Fibroblast of skin of right biceps (primary cell): ENCODE measurements at regions not wholly inside any gene's neighbourhood (a gene's known extent, or its start where the extent isn't known, plus 50 kb on each side); places are given as distances from the start of the nearest gene placed in this dataset.

Experiments used
- DNase-seq: peaks from one replicate; pipeline ENCODE4 v3.0.0-alpha.2; 2013

DNA sequence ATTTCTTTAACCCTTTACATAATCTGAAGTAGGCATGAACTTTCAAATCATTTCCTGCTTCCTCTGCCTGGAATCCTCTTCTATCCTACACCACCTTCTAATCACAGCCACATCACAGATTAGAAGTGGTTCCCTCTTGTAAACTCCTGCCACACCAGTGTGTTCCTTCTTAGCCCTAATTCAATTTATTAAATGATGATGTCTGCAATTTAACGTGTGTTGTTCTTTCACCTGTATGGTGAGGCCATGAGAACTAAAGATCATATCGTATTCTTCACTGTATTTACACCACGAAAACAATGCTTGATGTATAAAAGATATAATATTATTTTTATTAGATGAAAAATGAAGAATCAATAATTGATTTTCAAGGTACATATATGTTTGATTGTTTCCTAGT, 494.3 kb downstream of the EPHA4 start:
- DNase-seq: no peak

DNA sequence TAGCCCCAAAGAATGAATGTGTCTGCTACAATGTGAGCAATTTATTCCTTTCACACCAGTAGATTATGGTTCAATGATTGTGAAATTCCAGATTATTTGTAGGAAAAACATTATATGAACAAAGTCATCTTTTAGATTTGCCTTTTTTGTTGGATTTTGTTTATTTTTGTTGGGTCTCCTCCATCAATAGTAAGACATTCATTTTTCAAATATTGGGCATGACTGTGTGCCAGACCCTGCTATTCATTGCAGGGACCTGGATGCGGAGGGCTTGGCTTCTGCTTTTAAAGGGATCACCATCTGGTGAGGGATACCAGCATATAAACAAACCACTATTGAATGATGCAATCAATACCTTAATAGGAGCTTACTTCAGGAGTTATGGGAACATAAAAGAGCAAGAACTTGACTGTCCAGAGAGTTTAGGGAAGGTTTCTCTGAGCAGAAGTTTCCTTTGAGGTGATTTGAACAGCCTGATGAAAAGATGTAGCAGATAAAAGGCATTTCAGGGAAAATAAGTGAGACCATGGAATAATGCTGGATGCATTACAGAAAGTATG, 486.7 kb downstream of the EPHA4 start:
- peak; percentile 34 for DNase-seq

DNA sequence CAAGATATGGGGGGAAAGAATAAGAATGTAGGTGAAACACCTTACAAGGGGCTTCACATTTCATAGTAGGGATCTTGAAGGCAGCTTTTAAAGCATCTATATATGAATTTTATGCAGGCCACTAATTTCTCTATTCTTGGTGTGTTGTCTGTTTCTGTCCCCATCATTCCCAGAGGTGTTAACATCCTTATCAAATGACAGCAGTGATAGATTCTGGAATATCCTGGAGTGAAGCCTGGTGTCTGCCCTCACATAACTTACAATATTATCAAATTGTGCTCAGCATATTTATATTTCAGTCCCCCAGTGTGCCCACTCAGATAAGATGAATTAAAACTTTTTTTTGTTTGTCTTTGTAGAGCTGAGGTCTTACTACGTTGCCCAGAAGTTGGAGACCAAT, 486.2 kb downstream of the EPHA4 start:
- DNase-seq: no peak

DNA sequence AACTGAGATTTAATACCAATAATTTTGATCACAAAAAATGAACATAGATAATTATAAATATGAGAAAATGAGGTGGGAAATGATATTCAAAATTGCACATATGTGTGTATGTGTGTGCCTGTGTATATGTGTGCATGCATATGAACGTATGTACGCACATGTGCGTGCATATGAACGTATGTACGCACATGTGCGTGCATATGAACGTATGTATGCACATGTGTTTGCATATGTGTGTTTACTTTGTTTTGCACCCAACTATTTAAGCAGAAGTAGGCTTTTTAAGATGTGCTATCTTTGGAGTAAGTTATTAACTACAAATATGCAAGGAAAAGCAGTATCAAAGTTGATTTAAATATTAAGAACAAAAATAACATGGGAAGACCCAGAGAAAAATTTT, 484.3 kb downstream of the EPHA4 start:
- DNase-seq: no peak

DNA sequence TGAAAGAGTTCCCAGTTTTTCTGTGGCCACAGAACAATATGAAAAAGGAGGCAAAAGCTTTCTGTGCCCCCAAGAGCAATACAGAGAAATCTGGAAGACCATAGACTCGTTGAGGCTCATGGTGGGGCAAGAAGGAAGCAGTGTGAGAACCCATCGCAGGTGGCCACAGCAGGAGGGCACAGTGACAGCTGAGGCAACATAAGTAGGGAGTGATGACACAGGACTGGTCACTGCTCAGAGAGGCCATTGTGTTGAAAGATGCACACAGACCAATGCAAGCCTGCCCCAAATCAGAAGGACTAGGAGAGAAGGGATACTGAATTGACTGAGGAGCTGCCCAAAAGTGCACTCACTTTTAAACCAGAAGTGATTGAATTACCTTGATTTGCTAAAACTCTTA, 483.6 kb downstream of the EPHA4 start:
- DNase-seq: no peak

DNA sequence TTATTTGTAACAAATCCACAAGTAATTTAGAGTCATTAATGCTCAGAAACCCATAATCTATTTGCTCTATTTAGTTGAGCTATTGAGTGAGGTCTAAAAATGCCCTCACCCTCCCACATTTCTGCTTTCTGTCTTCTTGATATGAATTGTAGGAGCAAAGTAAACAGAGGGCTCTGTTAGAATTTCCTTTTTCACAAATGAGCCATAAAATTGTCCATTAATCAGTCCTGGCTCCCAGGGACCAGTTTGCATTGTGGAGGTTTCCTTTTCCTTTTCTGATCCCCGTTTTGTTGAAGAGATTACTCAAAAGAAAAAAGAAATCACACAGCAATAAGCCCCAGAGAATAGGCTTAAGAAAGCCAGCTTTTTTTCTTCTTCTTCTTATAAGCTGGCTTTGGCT, 476.7 kb downstream of the EPHA4 start:
- DNase-seq: no peak

DNA sequence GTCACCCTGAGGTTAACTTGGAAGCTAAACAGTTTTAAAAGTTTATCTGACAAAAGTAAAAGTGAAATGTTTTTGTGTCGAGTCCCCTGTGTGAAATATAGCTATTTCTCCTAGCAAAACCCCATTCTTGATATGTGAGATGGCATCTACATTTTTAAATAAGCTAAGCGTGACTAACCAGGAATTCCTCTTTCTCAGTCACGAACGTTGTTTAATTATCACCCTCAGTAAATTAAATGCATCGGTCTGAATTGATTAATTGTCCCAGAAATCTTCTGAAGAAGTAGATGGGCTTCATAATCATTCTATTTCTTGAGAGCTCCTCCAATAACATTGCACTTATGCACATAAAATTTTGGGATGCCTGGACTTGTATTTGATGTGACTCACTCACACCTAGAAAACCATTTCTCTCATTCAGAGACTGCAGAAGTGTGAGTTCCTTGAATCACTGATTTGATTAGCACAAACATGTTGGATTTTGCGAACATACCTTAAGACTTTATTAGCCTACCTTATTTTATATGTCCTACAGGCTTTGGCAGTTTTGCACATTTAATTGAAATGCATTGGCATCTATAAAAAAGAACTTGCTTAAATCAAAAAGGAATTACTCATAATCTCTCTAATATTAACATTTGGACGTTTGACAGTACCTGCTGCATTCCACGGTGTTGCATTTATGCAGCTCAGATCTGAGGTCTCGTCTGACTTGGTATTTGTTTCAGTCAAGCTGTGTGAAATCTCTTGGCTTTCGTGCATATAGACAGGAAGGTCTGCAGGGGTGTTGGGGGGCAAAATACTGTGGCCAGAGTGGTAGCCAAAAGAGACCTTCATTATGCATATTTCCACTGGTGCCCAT, 475.2 kb downstream of the EPHA4 start:
- peak; percentile 53 for DNase-seq

DNA sequence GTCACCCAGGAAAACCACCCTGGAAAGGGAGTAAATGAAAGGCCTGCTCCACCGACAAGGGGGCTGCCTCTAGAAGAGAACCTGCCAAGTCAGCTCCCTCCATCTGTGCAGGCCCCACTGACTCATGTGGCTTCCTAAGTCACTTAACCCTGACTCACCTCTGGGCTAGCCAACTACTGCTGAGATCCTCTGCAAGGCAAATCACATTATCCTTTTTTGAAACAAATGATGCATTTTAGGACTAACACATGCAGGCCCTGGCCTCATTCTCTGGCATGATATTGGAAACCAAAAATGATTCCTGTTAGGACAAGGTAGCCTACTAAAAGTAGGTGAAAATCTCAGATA, 474.6 kb downstream of the EPHA4 start:
- DNase-seq: peak; percentile 88

DNA sequence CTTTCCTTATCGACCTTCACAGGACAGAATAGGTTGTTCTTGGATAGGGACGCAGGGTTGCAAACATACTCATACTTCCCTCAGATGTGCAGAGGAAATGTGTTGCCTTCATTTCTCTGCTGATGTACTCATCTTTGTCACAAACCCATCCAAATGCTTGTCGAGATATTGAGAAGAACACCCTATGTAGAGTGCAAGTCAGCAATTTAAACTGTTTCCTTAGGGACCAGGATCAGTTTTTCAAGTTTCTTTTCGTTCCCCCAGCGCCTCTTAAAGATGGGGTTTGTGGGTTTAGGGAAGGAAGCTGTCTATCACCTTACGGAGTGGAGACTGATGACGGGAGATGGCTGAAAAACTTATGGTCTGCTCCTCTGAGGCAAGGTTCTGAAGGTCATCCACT, 474.2 kb downstream of the EPHA4 start:
- no peak for DNase-seq

DNA sequence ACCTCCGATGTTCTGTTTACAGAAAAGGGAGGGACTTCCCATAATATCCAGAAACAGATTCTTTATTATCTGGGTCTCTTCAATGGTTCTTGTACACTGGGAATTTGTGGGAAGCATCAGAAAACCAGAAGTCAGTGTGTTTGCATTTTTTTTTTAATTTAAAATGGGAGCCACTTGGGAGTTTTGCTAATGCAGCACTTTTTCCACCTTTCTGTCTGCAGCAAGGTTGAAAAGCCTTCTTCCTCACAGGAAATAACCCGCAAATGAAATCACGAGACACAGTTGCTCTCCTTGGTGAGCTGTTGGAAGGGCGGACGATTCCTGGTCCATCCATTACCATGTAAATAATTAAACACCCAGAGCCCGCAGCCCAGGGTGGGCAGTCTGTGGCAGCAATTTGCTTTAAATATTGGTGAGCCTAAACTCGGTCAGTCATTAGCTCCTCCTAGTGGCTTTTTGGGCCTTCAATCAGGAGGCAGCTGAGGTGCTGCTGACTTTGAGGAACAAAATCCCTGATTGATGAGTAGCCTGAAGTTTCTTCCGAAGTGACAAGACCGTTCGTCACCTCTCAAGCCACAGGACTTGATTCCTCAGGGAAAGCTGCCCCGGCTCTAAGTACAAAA, 471.5 kb downstream of the EPHA4 start:
- no peak for DNase-seq

DNA sequence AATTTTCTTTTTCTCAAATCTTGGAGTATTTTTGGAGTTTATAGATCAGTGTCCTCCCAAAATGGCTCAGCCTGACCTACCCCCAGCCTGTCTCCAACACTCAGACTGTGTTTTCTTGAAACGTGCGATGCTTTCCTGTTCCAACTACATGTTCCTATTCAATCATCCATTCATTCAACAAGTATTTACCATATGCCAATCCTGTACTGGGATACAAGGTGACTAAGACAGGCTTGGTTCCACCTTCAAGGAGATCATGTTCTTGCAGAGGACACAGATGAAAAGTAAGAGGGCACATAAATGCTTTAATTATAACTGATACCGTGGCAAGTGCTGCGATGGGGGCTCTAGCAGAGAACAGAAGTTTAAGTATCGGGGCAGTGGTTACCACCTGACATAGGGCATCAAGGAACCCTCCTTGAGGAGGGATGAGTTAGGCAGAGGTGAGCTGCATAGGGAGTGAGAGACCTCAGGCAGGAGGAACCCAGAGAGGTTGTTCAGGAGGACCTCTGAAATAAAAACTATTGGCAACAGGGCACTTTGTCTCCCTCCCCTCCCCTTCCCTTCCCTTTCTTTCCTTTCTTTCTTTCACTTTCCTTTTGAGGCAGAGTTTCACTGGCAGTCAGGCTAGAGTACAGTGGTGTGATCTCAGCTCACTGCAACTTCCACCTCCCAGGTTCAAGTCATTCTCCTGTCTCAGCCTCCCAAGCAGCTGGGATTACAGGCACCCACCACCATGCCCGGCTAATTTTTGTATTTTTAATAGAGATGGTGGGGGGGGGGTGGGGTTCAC, 469.0 kb downstream of the EPHA4 start:
- no peak for DNase-seq

DNA sequence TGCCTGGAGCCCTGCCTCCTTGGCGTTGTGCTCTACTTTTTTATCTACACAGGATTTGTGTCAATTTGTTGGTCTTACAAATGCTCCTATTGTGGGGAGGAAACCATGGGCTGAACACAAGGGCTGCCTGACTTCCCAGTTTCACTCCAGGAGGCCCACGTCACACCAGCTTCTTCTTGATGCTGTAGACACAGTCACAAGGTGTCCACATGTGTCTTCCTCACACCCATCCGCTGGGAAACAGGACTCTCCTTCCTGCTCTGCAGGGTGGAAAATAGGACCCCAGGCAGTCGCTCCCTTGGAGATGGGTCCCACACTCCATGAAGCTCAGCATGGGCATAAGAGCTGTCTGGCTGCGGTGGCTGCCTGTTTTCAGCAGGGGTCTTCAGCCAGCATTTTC, 468.2 kb downstream of the EPHA4 start:
- DNase-seq: no peak

DNA sequence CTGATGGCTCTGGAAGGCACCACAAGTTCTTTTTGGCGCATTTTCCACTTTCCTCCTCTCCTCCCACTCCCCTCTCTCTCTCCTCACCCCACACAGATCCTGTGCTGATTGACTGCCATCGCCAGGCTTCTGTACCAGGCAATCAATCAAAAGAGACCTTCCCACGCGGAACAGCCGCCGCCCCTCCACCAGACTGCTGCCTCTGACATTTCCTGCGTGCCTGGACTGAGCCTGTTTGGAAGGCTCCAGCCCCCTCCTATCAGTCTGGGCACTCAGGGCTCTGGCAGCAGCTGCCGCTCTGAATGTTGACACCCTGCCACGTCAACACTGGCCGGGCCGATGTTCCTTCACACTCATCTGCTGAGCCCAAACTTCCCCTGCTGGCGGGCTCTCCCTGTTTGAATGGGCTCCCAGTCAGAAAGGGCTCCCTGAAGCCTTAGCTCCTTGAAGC, 467.7 kb downstream of the EPHA4 start:
- peak; percentile 61 for DNase-seq

DNA sequence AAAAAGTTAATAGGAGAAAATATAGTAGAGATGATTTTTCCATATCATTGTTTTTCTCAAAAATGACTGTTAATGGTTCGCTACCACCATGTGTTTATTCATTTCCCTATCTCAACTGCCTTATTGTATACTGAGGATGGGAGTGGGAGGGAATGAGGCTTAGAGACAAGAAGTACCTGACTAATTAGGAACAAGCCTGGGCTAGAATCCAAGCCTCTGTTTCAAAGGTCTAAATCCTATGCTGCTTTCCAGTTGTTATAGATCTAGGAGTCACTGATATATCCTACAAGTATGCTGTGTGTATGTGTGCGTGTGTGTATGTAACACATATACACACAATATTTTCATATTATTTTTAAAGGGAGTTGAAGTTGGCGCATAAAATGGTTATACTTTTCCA, 465.9 kb downstream of the EPHA4 start:
- no peak for DNase-seq

DNA sequence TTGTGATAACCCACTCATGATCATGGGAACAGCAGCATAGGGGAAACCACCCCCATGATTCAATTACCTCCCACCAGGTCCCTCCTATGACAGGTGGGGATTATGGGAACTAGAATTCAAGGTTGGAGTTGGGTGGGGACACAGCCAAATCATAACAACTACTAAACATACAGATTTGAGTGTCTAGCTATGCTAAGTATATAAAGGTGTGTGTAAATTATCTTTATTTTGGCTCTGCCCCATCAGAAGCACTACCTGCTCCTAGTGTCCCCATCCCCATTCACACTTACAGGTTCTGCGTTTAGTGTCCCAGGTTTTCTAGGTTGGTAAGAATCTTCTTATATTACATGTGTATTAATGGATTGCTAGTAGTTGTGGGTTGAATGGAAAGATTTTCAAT, 464.7 kb downstream of the EPHA4 start:
- no peak for DNase-seq

DNA sequence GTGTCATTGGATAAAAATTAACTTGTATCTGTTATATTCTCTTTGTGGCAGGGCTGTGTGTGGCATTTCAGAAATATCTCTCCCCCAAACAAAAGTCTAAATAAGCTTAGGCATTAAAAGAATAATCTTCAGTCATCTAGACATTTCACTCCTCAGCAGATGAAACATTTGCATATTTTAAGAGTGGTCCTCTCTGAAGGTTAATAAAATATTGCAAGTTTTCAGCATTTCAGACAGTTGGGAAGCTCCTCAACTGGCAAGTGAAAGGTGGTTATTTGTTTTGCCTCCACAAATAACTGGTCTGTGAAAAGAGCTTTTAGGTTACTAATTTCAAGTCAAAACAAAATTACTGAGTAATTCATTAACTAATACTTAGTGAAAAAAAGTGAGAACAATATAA, 462.6 kb downstream of the EPHA4 start:
- no peak for DNase-seq

DNA sequence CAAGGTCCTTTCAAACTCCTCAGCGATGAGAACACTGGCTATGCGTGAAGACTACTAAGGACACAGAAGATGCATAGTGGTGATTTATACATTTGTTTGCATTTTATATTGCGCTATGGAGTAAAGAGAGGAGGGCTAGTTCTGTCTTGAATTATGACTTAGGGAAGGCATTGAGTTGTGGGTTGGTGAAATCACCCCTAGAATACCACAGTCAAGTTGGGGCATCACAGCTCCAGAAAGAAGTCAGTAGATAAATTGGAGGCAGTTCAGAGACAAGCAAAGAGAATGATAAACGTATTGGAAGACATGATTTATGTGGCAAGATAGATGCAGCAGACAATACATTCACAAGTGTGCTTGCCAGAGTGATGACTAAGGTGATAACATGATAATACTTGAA, 460.4 kb downstream of the EPHA4 start:
- DNase-seq: no peak

DNA sequence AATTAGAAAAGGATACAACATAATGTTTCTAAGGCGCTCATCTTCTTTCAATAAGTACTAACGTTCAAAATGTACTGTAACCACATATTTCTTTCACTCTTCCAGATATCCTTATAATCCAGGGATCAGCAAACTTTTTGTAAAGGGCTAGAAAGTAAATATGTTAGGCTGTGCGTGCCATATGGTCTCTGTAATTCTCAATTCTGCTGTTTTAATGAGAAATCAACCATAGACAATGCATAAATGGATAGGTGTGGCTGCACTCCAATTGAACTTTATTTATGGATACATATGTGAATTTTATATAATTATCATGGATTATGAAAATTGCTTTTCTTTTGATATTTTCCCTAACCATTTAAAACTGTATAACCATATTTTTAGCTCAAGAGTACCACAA, 459.4 kb downstream of the EPHA4 start:
- no peak for DNase-seq

DNA sequence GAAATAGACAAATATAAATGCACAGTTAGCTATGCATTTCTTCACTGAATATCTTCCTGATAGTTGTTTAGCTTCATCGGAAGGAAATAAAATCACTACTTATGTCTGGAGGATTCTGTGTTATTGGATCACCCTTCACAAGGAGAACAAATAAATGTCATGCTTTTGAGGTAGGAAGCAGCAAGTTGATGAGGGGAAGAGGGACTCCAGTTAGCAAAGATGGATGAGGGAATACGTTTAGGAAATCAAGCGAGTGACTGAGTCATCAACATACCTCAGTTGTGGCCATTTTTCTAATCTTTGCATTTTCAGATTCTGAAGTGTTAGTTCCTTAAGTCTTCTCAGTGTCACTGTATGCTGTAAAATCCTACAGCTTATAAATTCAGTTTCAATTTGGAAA, 456.2 kb downstream of the EPHA4 start:
- DNase-seq: no peak

DNA sequence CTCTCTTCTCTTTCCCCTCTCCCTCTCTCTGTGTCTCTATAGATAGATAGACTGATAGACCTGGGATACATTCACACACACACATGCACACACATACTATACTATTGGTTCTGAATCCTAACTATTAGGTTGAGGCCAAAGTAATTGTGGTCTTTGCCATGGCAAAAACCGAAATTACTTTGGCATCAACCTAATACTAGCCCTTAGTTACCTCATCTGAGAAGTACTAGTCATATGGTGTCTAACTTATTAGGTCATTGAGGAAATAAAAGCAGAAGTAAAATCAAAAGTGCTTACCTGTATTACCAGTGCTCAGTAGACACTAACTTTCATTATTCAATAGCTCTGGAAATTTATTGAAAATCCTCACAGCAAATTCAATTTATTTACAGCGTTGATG, 451.5 kb downstream of the EPHA4 start:
- DNase-seq: no peak

DNA sequence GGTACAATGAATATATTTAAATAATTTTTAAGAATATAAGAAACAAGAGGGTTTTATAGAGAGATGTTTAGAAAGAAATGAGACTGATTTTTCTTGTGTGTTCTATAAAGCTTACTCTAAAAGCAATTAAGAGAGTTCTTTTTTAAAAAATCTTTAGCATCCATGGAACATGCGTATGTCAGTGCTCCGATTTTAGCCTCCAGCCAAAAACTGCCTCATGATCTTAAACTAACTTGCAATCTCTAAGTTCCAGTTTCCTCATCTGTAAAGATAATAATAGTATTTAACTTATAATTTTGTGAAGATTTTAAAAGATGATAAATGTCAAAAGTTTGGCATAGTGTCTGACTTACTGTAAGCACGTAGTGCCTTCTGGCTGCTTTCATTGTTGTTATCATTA, 448.7 kb downstream of the EPHA4 start:
- no peak for DNase-seq

DNA sequence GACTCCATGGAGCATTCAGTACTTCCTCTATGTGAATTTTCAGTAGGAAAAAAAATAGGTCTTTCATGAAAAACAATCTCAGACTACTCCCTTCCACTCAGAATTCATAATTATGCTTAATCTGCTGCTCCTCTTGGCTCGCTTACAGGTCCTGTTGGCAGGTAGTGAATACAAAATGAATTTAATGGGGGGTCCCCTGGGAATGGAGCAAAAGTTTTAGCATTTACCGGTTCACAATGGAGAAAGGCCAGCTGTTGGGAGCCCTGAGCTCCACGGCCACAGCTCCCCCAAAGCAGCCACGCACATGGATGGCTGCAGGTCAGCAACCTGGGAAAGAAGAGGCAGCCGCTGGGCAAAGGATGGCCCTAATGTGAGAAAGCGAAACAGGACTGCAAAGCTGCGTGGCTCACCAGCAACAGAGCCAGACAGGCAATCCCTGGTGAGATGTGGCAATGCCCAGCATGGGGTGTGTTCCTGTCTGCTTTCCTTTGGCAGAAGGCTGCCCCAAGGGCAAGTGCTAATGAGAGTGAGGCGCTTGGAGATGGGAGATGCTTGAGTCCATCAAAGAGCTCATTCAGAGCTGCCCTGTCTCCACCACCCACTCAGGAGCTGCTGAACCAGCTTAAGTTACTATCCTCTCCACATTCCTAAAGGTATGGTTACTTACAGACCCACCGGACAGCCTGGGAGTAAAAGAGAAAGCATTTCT, 447.4 kb downstream of the EPHA4 start:
- no peak for DNase-seq

DNA sequence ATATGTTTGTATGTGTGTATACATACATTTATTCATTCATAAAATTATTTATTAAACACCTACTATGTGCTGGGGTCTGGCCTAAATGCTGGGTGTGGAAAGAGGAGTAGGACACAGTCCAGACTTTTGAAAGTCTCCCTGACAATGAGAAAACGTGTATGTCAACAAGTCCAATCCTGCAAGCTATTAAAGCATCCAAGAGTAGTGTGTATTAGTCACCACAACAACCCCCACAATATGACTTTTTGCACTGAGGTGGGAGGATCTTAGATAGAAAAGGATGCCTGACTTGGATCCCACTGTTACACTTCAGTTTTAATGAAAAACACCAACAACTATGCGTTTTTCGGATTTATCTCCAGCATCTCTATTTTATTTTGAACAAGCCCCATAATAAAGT, 446.4 kb downstream of the EPHA4 start:
- DNase-seq: no peak
